ENCODE measurements at regions not wholly inside any gene's neighbourhood (a gene's known extent, or its start where the extent isn't known, plus 50 kb on each side); places are given as distances from the start of the nearest gene placed in this dataset. TPM values are rescaled to one million over a fixed set of nuclear protein-coding genes. Genes with fewer than 3 reads are reported as not detected.

GRCh38 chr14:29521526-29522137 lies 406.0 kb downstream of the PRKD1 start:
- DNase-seq = no peak
- WGBS, 3 donors = 36 to 46% (median 37%) methylated on average over 2 of the region's 2 CpGs
- no peak for TF ChIP-seq CTCF (IDR thresholded peaks at IDR 0.05)
- no peak for TF ChIP-seq EP300 (IDR thresholded peaks at IDR 0.05)
- TF ChIP-seq POLR2A (IDR thresholded peaks at IDR 0.05) = no peak
- intact Hi-C loops (cut with DNase I) = no loop called here
- Histone ChIP-seq H3K4me1 (ENCODE audit: insufficient read depth) (no peaks in the 10 kb centered on the region), H3K27me3 (no peaks in the 10 kb centered on the region), H3K36me3 (no peaks in the 10 kb centered on the region), H3K4me3 (no peak overlapping the region), H3K27ac (no peak overlapping the region), H3K9me3 (no peaks in the 10 kb centered on the region)

Small RNA genes lying in the stretch of these regions (small RNA-seq; reads per million reads assigned to genes)
- not detected for gene RF00019
- not detected for gene RNU11-5P
- not detected for gene RNU6-864P
